ENCODE measurements at regions not wholly inside any gene's neighbourhood (a gene's known extent, or its start where the extent isn't known, plus 50 kb on each side); places are given as distances from the start of the nearest gene placed in this dataset.

- TF ChIP-seq, protein P1, sequence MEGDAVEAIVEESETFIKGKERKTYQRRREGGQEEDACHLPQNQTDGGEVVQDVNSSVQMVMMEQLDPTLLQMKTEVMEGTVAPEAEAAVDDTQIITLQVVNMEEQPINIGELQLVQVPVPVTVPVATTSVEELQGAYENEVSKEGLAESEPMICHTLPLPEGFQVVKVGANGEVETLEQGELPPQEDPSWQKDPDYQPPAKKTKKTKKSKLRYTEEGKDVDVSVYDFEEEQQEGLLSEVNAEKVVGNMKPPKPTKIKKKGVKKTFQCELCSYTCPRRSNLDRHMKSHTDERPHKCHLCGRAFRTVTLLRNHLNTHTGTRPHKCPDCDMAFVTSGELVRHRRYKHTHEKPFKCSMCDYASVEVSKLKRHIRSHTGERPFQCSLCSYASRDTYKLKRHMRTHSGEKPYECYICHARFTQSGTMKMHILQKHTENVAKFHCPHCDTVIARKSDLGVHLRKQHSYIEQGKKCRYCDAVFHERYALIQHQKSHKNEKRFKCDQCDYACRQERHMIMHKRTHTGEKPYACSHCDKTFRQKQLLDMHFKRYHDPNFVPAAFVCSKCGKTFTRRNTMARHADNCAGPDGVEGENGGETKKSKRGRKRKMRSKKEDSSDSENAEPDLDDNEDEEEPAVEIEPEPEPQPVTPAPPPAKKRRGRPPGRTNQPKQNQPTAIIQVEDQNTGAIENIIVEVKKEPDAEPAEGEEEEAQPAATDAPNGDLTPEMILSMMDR (IDR thresholded peaks at IDR 0.05 in 4 of 5, conservative IDR thresholded peaks at IDR 0.05 in 1 of 5) = no peak
- no peak for TF ChIP-seq POLR2A (IDR thresholded peaks at IDR 0.05)
Measured at GRCh38 chr15:36282821-36283220, 296.6 kb upstream of the CDIN1 start.
